ENCODE measurements at regions not wholly inside any gene's neighbourhood (a gene's known extent, or its start where the extent isn't known, plus 50 kb on each side); places are given as distances from the start of the nearest gene placed in this dataset.

- no peak for TF ChIP-seq EZH2 (IDR thresholded peaks at IDR 0.05; ENCODE audit: borderline replicate concordance, low read depth, low read length, severe bottlenecking)
- TF ChIP-seq MYC (IDR thresholded peaks at IDR 0.05; ENCODE audit: low read depth, low read length) = no peak
- TF ChIP-seq CTCF (IDR thresholded peaks at IDR 0.05; ENCODE audit: extremely low read depth in 1 of 2, insufficient read depth in 1 of 2, low read depth in 1 of 2, low read length in 2 of 2) = no peak
- no peak for TF ChIP-seq FOS (IDR thresholded peaks at IDR 0.05; ENCODE audit: borderline replicate concordance, insufficient read depth, low read length)
- TF ChIP-seq POLR2A (IDR thresholded peaks at IDR 0.05; ENCODE audit: low read depth, low read length) = no peak
- TF ChIP-seq MAX (IDR thresholded peaks at IDR 0.05; ENCODE audit: insufficient read depth, insufficient read length) = no peak
- no peak for TF ChIP-seq POLR2AphosphoS5 (IDR thresholded peaks at IDR 0.05; ENCODE audit: insufficient read depth, low read depth, low read length)
- H4K20me1 ChIP-seq (replicated peaks; ENCODE audit: control insufficient read depth, extremely low read depth, insufficient read depth, low read length) = no peaks in the 10 kb centered on the region
- no peaks in the 10 kb centered on the region for H3K9me1 ChIP-seq (replicated peaks; ENCODE audit: control insufficient read depth, extremely low read depth, insufficient read depth, low read length)
- dilution Hi-C loops (cut with MboI; ENCODE audit: extremely low pct_ligation_motif_present, low sequenced_read_pairs) (no loop called here), intact Hi-C loops (cut with micrococcal nuclease) (loop anchor here (10.0 kb wide), 2 partner anchors 1278 to 1548 kb away; no protein-coding TSS in a partner anchor)
- ChIA-PET CTCF (interaction anchor here (2.2 to 4.6 kb wide), 2 partner anchors 1172 to 1423 kb away, joined by 5 to 34 read pairs; no protein-coding TSS in a partner anchor), POLR2A (no interaction called here)
- H3K27me3 ChIP-seq (ENCODE audit: control insufficient read depth in 2 of 2, insufficient read depth in 2 of 2, low read length in 2 of 2) = peaks cover 14 to 23% of the 10 kb centered on the region in 2 experiments
- no peaks in the 10 kb centered on the region for H3K9me3 ChIP-seq (replicated peaks; ENCODE audit: control insufficient read depth, insufficient read depth, low read length)
- no peak for FAIRE-seq
- no TSS peak for BruUV-seq (replicated peaks)
- H3K4me3 ChIP-seq (replicated peaks in 1 of 3; ENCODE audit: insufficient read depth in 1 of 3, low read depth in 1 of 3, low read length in 3 of 3) = no peak overlapping the region
- no peak overlapping the region for H3K27ac ChIP-seq (ENCODE audit: insufficient read depth, low read depth, low read length)
- DNase-seq (ENCODE audit: low read depth, low spot score) = no peak
- no peak overlapping the region for H2AFZ ChIP-seq (ENCODE audit: low read depth, low read length)
- H3K4me2 ChIP-seq (ENCODE audit: insufficient read depth, low read length) = no peak overlapping the region
- no peaks in the 10 kb centered on the region for H3K4me1 ChIP-seq (ENCODE audit: control insufficient read depth, extremely low read depth, insufficient read depth, low read length)
- no peaks in the 10 kb centered on the region for H3K36me3 ChIP-seq (ENCODE audit: control insufficient read depth in 2 of 2, extremely low read depth in 1 of 2, insufficient read depth in 2 of 2, low read length in 2 of 2)
- H3K9ac ChIP-seq (replicated peaks; ENCODE audit: extremely low read depth, insufficient read depth, low read length) = no peak overlapping the region
- H3K79me2 ChIP-seq (ENCODE audit: control insufficient read depth, insufficient read depth, low read length) = no peaks in the 10 kb centered on the region
Observed at GRCh38 chr2:198316852-198317396, 512.5 kb downstream of the PLCL1 start.
